Muscle layer of duodenum (tissue), 2 donors: ENCODE measurements at regions not wholly inside any gene's neighbourhood (a gene's known extent, or its start where the extent isn't known, plus 50 kb on each side); places are given as distances from the start of the nearest gene placed in this dataset.
"Not testable (repeated sequence)": the region's sequence is repeated elsewhere in the genome, so short reads cannot be mapped to it uniquely, and the experiment has no call there.

Source experiments
- H3K27ac ChIP-seq: one replicate; pipeline ENCODE4 v1.7.0; 2013; ENCODE audit warnings: mild to moderate bottlenecking, low read length
- H3K27me3 ChIP-seq: one replicate; pipeline ENCODE4 v1.7.0; 2013; ENCODE audit warnings: low read depth, mild to moderate bottlenecking, control low read depth, low read length
- H3K36me3 ChIP-seq, 2 donors: one replicate each; pipeline ENCODE4 v1.7.0; 2013; ENCODE audit warnings: low read length in 2 of 2, control low read depth in 1 of 2, mild to moderate bottlenecking in 1 of 2; ENCODE audit not compliant: insufficient read depth in 2 of 2, control insufficient read depth in 1 of 2
- H3K4me1 ChIP-seq, 2 donors: one replicate each; pipeline ENCODE4 v1.7.0; 2013; ENCODE audit warnings: low read length in 2 of 2, mild to moderate bottlenecking in 2 of 2, control low read depth in 1 of 2, moderate library complexity in 1 of 2; ENCODE audit not compliant: insufficient read depth in 2 of 2, control insufficient read depth in 1 of 2
- H3K4me3 ChIP-seq, 2 donors: one replicate each; pipeline ENCODE4 v1.7.0; 2013; ENCODE audit warnings: low read length in 2 of 2, low read depth in 1 of 2, mild to moderate bottlenecking in 1 of 2
- H3K9me3 ChIP-seq, 2 donors: one replicate each; pipeline ENCODE4 v1.7.0; 2013; ENCODE audit warnings: low read length in 2 of 2, control low read depth in 1 of 2, mild to moderate bottlenecking in 1 of 2; ENCODE audit not compliant: control insufficient read depth in 1 of 2
- donor health status: healthy.

- no peak overlapping the region for H3K27ac ChIP-seq
- no peak overlapping the region for H3K4me3 ChIP-seq
- no peaks in the 10 kb centered on the region for H3K36me3 ChIP-seq
- H3K27me3 ChIP-seq, result no peaks in the 10 kb centered on the region
- no peaks in the 10 kb centered on the region for H3K4me1 ChIP-seq
- no peaks in the 10 kb centered on the region for H3K9me3 ChIP-seq
Observed at GRCh38 chr9:761176-761792, 80.2 kb upstream of the DMRT1 start.

DNA sequence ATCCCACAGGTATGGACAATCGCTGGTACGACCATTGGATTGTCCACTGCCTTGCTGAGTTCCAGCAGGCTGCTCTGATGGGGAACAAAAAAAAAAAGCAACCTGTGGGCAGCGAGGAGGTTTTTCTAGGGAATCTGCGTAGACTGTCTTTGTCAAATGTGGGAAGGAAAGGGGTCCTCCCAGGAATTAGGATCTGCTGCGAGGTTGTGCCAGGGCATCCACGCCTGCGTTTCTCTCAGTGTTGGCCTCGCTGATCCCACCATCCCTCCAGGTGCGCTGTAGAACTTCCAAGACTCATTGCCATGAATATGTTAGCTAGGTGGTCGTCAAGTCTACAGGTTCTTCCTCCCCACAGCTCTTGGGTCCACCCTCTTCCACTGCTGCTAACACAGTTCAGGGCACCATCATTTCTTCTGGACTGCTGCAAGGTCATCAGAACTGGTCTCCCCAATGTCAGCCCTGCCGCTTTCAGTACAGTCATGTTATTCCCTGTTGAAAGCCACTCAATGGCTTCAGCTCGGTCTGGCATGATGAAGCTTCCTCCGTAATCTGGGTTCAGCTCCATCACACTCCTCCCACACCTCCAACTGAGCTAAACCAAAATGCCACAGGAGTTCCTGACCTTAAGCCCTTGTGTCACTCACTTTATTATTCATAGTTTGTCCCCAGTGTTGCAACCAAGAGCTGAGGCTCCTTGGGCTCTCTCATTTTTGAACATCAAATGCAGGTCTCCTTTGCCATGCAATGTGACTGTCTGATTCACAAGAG lies 79.5 kb upstream of the DMRT1 start:
- no peak overlapping the region for H3K27ac ChIP-seq
- no peaks in the 10 kb centered on the region for H3K4me1 ChIP-seq
- H3K27me3 ChIP-seq, result no peaks in the 10 kb centered on the region
- H3K4me3 ChIP-seq, result no peak overlapping the region
- H3K36me3 ChIP-seq, result no peaks in the 10 kb centered on the region
- no peaks in the 10 kb centered on the region for H3K9me3 ChIP-seq

GRCh38 chr9:763692-764091 lies 77.8 kb upstream of the DMRT1 start:
- peak overlapping the region in 1 of 2 donors; percentile 24 for H3K4me3 ChIP-seq
- H3K9me3 ChIP-seq, result no peaks in the 10 kb centered on the region
- H3K4me1 ChIP-seq, result no peaks in the 10 kb centered on the region

DNA sequence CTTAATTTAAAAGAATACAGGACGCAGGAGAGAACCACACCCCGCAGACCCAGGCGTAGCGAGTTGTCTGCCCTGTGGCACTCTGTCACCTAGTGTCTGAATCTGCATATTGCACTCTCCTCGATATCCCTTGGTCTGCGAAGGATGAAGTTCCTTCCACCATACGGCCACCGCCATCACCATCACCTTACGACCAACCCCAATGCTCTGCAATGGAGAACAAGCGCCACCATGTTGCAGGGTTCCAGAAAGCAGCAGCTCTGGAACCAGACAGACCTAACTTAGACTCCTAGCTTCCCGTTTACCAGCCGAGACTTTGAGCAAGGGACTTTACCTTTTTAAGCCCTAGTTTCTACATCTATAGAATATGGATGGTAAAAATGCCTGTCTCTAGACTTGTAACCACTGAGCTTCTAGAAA lies 77.4 kb upstream of the DMRT1 start:
- no peaks in the 10 kb centered on the region for H3K36me3 ChIP-seq
- H3K27ac ChIP-seq, result no peak overlapping the region
- H3K4me1 ChIP-seq, result no peaks in the 10 kb centered on the region
- H3K9me3 ChIP-seq, result no peaks in the 10 kb centered on the region
- H3K4me3 ChIP-seq, result peak overlapping the region in 1 of 2 donors; percentile 24
- H3K27me3 ChIP-seq, result no peaks in the 10 kb centered on the region

More at GRCh38 chr9:763692-764091, 77.8 kb upstream of the DMRT1 start:
- Histone ChIP-seq H3K27me3 (no peaks in the 10 kb centered on the region), H3K36me3 (no peaks in the 10 kb centered on the region), H3K27ac (no peak overlapping the region)

GRCh38 chr9:764986-765385 lies 76.5 kb upstream of the DMRT1 start:
- no peaks in the 10 kb centered on the region for H3K9me3 ChIP-seq
- no peak overlapping the region for H3K27ac ChIP-seq
- no peak overlapping the region for H3K4me3 ChIP-seq
- H3K27me3 ChIP-seq, result no peaks in the 10 kb centered on the region
- H3K36me3 ChIP-seq, result no peaks in the 10 kb centered on the region
- no peaks in the 10 kb centered on the region for H3K4me1 ChIP-seq

DNA sequence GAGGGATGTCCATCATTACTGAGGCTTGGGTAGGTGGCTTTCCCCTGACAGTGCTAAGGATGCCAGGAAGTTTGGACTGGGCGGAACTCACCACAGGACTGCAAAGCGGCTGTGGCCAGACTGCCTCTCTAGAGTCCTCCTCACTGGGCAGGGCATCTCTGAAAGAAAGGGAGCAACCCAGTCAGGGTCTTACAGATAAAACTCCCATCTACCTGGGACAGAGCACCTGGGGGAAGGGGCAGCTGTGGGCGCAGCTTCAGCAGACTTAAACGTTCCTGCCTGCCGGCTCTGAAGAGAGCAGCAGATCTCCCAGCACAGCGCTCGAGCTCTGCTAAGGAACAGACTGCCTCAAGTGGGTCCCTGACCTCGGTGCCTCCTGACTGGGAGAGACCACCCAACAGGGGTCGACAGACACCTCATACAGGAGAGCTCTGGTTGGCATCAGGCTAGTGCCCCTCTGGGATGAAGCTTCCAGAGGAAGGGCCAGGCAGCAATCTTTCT lies 74.4 kb upstream of the DMRT1 start:
- H3K36me3 ChIP-seq, H3K27me3 ChIP-seq, H3K4me3 ChIP-seq, H3K4me1 ChIP-seq, H3K27ac ChIP-seq, H3K9me3 ChIP-seq: not testable (repeated sequence)

DNA sequence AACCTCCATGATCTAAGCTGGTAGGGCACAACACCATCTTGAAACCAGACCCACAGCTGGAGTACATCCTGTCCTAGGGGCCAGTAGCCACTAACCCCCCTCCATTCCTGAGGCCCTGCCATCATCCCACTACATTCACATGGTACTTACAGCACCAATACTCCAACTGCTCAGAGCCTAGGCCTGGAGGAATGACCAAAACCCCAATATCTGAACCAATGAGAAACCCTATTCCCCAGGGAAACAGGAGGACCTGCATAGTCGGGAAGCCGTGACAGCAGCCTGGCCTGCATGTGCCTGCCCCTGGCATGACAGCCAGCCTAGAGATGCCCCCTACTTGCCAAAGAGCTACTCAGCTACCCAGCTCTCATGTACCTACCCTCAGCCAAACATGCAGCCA lies 65.4 kb upstream of the DMRT1 start:
- Histone ChIP-seq H3K4me3 (no peak overlapping the region), H3K36me3 (no peaks in the 10 kb centered on the region), H3K9me3 (peaks cover 0 to 12% of the 10 kb centered on the region in 2 donors), H3K4me1 (no peaks in the 10 kb centered on the region), H3K27me3 (no peaks in the 10 kb centered on the region), H3K27ac (no peak overlapping the region)

- no peak overlapping the region for H3K4me3 ChIP-seq
- H3K27ac ChIP-seq, result no peak overlapping the region
- no peaks in the 10 kb centered on the region for H3K27me3 ChIP-seq
- H3K9me3 ChIP-seq, result peaks cover 0 to 12% of the 10 kb centered on the region in 2 donors
- no peaks in the 10 kb centered on the region for H3K4me1 ChIP-seq
- no peaks in the 10 kb centered on the region for H3K36me3 ChIP-seq
Observed at GRCh38 chr9:777978-778377, 63.5 kb upstream of the DMRT1 start.

GRCh38 chr9:784202-784601 lies 57.3 kb upstream of the DMRT1 start:
- no peaks in the 10 kb centered on the region for H3K27me3 ChIP-seq
- H3K4me3 ChIP-seq, result no peak overlapping the region
- H3K4me1 ChIP-seq, result no peaks in the 10 kb centered on the region
- H3K9me3 ChIP-seq, result no peaks in the 10 kb centered on the region
- H3K36me3 ChIP-seq, result no peaks in the 10 kb centered on the region
- no peak overlapping the region for H3K27ac ChIP-seq

DNA sequence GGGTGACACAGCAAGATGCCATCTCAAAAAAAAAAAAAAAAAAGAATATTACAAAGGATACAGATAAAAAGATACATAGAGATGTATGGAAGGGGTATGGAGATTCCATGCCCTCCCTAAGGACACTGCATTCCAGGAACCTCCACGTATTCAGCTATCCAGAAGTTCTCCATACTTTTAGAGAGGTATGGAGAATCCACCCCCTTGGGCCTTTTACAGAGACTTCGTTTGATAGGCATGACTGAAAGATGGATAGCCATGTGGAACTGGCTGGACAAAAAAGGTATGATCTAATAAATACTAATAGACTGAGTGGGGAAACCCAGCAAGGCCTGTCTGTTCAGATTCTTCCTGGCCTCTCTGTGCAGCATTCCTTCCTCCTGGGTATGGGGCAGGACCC lies 56.6 kb upstream of the DMRT1 start:
- H3K9me3 ChIP-seq, result no peaks in the 10 kb centered on the region
- H3K4me1 ChIP-seq, result no peaks in the 10 kb centered on the region
- H3K4me3 ChIP-seq, result no peak overlapping the region
- no peaks in the 10 kb centered on the region for H3K36me3 ChIP-seq
- H3K27me3 ChIP-seq, result no peaks in the 10 kb centered on the region
- no peak overlapping the region for H3K27ac ChIP-seq

DNA sequence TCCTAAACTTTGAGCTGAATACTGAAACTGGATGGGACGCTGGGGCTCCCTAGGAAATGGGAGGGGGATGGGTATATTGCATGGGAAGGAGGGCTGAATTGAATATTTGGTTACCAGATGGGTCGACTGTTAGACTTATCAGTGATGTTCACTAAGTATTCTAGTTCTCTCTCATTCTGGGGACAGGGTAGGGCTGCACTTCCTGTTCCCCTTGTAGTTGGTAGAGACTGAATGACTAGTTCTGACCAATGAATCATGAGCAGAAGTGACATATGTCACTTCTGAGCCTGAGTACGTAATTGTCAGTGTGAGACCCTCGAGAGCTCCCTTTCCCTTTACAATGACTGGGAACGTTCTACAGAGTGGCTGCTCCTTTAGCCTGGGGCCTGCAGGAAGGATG lies 55.5 kb upstream of the DMRT1 start:
- H3K27me3 ChIP-seq, result no peaks in the 10 kb centered on the region
- no peaks in the 10 kb centered on the region for H3K36me3 ChIP-seq
- H3K4me3 ChIP-seq, result no peak overlapping the region
- H3K9me3 ChIP-seq, result no peaks in the 10 kb centered on the region
- H3K27ac ChIP-seq, result no peak overlapping the region
- H3K4me1 ChIP-seq, result no peaks in the 10 kb centered on the region
